HG02763 (cell line): ENCODE measurements at regions not wholly inside any gene's neighbourhood (a gene's known extent, or its start where the extent isn't known, plus 50 kb on each side); places are given as distances from the start of the nearest gene placed in this dataset.
"Not testable (repeated sequence)": the region's sequence is repeated elsewhere in the genome, so short reads cannot be mapped to it uniquely, and the experiment has no call there.

Source experiments
- ATAC-seq: cut with Tn5 transposase; IDR thresholded peaks from one replicate; pipeline ENCODE4 v1.9.1; 2021; ENCODE audit warnings: mild to moderate bottlenecking, moderate library complexity; ENCODE audit not compliant: unreplicated experiment

DNA sequence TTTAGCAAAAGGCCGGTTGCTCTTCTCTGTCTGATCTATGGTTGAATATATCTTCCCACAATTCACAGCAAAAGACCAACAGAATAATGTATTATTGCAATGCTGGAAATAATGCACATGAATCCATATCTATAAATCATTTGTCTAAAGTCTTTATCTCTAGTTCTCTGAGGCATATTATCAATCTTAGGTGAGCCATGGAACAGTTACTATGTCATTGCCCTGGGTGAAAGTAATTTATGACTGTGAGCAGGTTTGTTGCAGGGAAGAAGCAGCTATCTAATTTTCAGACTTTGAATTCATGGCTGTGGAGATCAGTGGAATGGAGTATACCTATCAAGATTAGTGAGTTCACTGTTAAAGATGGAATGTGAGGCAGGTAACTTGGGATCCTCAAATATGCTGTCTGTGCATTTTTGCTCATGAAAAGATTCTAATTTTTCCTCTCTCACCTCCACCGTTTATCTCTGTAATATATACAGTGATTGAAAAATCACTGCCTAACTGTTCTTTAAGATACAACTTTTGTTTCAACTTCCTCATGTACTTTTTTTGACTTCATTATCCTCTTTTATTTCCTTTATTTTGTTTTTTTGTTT lies 256.8 kb upstream of the ARSJ start:
- no peak for ATAC-seq

DNA sequence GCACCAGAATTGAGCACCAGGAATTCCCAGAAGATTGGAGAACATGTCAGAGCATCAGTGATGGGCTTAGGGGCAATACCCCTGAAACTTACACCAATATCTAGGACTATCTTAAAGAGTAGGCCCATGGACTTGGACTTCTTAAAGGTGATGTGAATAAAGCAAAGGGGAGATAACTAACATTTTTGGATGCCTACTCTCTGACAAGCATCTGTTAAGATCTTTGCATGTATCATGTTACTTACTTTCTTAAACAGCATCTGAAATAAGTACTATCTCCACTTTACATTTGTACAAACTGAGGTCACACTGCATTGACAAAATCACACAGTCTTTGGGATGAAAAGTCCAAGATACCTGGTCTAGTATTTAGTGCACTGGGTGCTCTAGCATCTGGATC lies 258.6 kb upstream of the ARSJ start:
- ATAC-seq, result no peak

GRCh38 chr4:114249561-114249960 lies 270.1 kb upstream of the ARSJ start:
- no peak for ATAC-seq

GRCh38 chr4:114249976-114250375 lies 270.5 kb upstream of the ARSJ start:
- no peak for ATAC-seq

DNA sequence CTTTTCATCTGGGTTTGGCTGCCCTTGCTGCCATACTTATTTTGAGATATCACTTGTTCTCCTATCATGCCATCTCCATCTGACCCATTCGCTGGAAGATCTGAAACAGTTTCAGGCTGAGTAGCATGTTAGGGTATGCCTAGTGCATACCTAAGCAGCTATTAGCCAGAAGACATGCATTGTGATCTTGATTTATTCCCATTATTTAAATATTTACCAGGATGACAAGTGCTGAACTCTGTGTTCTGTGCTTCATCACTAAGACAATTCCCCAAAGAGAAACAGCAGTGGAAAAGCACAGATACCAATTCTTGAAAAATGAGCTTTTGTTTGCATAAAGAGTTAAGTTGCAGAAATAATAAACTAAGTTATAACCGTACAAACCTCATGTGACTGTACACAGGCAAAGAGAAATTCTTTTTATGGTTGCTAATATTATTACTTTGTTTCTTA lies 271.0 kb upstream of the ARSJ start:
- no peak for ATAC-seq

DNA sequence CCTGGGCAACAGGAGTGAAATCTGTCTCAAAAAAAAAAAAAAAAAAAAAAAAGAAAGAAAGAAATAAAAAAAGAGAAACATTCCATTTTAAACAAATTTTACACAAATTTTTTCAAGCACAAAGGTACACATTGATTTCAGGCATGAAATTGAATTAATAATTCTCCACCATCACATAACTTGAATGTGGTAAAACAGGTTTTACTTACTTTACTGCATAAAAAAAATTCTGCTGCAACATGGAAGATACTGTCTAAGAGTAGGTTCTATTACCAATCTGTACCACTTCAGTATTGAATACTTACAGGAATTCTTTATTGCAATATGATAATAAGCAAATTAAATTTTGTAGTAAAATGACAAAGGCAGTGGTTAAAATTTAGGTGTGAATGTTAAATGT lies 271.6 kb upstream of the ARSJ start:
- ATAC-seq, result no peak

- ATAC-seq, result no peak
These were observed 273.1 kb upstream of the ARSJ start for GRCh38 chr4:114252499-114252898.

- no peak for ATAC-seq
These were observed 278.1 kb upstream of the ARSJ start for GRCh38 chr4:114257501-114257900.

DNA sequence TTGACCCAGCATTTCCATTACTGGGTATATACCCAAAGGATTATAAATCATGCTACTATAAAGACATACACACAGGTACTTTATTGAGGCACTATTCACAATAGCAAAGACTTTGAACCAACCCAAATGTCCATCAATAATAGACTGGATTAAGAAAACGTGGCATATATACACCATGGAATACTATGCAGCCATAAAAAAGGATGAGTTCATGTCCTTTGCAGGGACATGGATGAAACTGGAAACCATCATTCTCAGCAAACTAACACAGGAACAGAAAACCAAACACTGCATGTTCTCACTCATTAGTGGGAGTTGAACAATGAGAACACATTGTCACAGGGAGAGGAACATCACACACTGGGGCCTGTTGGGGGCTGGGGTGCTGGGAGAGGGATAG lies 283.0 kb upstream of the ARSJ start:
- not testable (repeated sequence) for ATAC-seq

DNA sequence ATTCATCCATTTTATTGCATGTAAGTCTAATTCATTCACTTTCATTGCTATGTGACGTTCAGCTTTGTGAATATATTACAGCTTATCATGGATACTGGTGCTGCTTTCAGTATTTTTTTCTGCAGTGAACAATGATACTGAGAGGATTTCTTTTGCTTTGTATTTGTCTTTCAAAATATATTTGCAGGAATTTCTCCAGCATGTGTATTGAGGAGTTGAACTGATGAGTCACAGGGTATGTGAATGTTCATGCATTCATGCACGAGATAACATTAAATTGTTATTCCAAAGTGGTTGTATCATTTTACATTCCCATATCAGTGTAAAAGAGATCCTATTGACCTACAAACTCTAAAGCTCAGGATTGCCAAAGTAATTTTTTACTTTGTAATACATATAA lies 283.8 kb upstream of the ARSJ start:
- ATAC-seq, result no peak

- ATAC-seq, result no peak
These were observed 285.0 kb upstream of the ARSJ start for GRCh38 chr4:114264452-114264851.

GRCh38 chr4:114264877-114265291 lies 285.4 kb upstream of the ARSJ start:
- ATAC-seq, result no peak

DNA sequence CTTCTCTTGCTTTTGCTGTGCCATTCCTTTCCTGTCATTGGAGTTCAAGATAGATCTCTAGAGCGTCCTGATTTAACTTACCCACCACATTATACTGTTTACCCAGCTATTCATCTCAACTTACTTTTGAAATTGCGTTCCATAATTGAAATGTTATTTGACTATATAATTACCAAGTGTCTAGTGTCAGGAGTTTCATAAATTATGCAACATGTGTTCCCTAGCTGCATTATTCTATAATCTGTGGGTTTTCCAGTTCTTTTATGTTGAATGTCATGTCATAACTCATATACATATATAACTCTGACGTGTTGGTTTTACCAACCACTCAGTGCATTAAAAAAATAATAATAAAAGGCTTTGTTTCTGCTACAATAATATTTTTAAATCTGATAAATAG lies 285.9 kb upstream of the ARSJ start:
- no peak for ATAC-seq

GRCh38 chr4:114267976-114268375 lies 288.5 kb upstream of the ARSJ start:
- ATAC-seq, result no peak

DNA sequence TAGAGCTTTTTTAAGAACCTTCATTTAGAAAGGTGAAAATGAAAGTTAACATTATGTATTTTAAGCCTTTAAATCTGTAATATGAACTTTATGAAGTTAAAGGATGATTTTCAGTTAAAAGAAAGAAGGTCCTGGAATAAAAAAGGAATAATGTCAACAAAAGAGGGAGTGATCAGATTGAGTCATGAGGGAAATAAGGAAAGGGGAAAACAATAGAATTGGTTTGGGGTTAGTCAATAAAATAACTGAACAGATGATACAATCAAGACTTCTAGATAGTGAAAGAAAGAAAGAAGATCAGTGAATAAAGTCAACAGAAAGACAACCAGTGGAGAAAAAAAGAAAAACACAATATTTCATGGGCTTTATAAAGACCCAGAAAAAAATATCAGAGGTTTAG lies 291.6 kb upstream of the ARSJ start:
- no peak for ATAC-seq

DNA sequence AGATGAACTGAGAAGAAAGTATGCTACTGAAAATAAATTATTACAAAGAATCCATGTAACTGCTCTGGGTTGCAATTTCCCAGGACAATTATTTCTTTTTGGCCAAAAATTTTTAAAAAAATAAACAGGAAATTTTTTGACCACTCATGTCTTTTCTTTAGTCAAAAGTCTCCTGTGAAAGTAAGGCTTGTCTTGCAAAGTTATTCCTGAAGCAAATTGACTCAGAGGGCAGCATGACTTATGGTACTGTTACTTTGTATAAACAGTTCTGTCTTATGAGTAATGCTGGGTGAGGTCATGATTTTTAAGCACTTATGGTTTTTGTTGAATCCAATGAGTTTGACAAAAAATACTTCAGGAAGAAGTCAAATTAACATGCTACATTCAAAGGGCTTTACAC lies 292.8 kb upstream of the ARSJ start:
- no peak for ATAC-seq

DNA sequence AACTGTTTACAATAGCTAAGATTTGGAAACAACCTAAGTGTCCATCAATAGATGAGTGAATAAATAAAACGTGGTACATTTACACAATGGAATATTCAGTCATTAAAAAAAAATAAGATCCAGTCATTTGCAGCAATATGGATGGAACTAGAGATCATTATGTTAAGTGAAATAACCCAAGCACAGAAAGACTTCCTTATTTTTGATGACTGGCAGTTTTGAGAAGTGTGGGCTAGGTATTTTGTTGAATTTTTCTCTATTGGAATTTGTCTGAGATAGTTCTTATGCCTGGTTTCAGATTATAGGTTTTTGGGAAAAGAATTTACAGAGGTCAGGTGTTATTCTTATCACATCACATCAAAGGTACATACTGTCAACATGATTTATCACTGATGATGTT lies 293.8 kb upstream of the ARSJ start:
- no peak for ATAC-seq

DNA sequence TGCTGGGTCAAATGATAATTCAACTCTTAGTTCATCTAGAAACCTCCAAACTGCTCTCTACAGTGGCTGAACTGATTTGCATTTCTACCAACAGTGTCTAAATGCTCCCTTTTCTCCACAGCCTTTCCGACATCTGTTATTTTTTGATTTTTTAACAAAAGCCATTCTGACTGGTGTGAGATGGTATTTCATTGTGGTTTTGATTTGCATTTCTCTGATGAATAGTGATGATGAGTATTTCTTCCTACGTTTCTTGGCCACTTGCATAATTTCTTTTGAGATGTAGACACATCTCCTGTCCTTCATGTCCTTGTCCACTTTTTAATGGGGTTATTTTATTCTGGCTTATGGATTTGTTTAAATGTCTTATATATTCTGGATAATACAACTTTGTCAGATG lies 298.2 kb upstream of the ARSJ start:
- no peak for ATAC-seq

- no peak for ATAC-seq
These were observed 299.6 kb upstream of the ARSJ start for GRCh38 chr4:114279066-114279465.

GRCh38 chr4:114279711-114280110 lies 300.3 kb upstream of the ARSJ start:
- ATAC-seq, result no peak

- no peak for ATAC-seq
These were observed 301.2 kb upstream of the ARSJ start for GRCh38 chr4:114280645-114281044.

DNA sequence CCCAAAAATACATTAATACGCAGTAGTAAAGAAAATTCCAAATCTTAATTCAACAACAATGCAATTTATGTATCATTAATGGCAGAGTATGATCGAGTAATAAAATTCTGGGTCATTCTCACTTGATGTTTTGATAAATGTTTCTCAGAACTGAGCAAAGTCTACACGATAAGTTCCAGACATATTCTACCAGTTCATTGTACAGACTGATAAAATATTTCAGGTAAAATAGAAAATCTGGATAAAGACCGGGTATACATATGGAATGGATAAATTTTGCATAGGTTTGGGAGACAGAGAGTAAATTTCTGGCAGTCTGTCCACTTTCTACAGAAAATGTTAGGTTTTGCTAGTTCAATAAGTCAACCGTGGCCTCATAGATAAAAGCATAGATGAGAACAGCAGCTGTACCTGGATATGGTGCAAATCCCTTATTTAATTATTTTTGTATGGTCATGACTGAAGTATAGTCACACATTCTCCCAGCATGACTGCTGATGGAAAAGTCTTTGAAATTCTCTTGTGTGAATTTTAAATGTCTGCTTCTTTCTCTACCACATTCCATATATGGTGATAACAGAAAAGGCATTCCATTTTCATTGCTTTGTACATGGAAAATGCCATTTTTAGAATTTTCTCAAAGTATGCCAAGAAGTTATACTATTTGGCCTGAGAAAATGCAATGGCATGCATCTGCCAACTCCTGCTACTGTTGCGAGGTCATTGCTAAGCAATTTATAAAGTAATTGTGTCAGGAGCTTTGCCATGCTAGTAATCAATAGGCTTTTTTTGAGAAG lies 301.9 kb upstream of the ARSJ start:
- no peak for ATAC-seq

DNA sequence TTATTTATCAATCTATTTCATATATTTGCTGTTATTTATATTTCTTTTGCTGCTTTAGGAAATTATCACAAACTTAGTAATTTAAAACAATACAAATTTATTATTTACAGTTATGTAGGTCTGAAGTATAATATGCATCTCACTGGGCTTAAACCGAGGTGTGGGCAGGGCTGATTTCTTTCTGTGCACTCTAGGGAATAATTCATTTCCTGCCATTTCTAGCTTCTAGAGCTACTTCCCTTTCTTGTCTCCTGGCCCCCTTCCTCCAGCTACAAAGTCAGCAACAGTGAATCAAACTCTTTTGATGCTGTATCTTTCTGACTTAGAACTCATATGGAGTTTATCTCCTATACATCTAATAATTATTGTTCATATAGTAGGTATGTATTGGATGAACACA lies 303.5 kb upstream of the ARSJ start:
- ATAC-seq, result no peak
